GM18511 (cell line): ENCODE measurements at regions not wholly inside any gene's neighbourhood (a gene's known extent, or its start where the extent isn't known, plus 50 kb on each side); places are given as distances from the start of the nearest gene placed in this dataset.

Experiments
- ATAC-seq: cut with Tn5 transposase; IDR thresholded peaks from one replicate; pipeline ENCODE4 v1.9.1; 2021; ENCODE audit warnings: mild to moderate bottlenecking, moderate library complexity; ENCODE audit not compliant: unreplicated experiment

DNA sequence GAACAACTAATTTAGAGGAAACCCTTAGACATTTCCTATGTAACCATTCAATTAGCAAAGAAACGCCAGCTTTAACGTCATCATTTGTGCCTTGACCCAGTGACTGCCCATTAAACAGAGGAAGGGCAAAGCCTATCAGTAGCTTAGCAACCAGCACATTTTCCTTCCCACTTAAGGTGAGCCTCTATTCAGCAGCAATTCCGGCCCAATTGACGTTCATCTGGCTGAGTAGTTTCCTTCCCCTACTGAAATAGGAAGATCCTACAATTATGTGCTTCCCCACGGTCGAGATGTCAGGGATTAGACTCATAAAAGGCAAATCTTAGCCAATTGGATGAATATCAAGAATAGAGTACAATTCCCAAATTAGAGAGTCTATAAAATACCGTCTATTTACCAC lies 482.1 kb upstream of the ADAMTS5 start:
- no peak for ATAC-seq

DNA sequence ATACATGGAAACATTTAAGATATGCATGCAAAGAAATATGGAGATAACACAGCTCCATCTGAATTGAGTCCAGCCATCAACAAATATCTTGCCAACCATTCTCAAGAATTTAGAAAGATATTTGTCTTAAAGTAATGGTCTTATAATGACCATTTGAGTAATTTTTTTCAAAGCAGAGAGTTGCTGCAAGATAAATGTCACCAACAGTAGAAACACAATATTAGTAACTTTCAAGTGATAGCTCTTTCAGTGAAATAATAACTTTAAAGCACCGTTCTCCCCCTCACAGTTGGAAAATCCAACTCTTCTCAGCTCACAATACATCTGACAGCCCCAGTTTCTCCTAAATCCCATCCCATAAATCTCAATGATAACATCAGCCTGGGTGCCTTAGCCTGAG lies 481.0 kb upstream of the ADAMTS5 start:
- no peak for ATAC-seq

DNA sequence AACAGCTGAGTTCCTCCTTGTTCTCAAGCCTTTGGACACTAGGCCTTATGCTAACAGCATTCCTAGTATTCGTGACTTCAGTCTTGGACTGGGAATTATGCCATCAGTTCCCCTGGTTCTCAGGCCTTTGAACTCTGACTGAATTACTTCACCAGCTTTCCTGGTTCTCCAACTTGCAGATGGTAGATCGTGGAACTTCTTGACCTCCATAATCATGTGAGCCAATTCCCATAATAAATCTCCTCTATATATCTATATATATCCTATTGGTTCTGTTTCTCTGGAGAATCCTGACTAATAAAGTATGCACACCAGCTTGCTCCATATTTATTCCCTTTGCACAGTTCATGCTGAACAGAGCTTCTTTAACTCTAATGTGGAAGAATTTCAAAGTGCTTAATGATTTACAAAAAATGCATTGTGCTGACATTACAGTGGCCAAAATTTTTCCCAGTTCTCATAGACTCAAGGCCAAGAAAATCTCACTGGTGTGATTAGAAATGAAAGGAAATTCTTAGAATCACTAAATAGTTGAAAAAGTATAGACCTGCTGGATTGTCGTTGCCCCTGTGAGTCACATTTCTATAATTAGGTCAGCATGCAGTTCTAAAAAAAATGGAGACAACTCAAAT lies 462.9 kb upstream of the ADAMTS5 start:
- no peak for ATAC-seq

- ATAC-seq: no peak
Observed at GRCh38 chr21:27426196-27426595, 459.3 kb upstream of the ADAMTS5 start.

GRCh38 chr21:27425574-27425973 lies 458.7 kb upstream of the ADAMTS5 start:
- no peak for ATAC-seq

DNA sequence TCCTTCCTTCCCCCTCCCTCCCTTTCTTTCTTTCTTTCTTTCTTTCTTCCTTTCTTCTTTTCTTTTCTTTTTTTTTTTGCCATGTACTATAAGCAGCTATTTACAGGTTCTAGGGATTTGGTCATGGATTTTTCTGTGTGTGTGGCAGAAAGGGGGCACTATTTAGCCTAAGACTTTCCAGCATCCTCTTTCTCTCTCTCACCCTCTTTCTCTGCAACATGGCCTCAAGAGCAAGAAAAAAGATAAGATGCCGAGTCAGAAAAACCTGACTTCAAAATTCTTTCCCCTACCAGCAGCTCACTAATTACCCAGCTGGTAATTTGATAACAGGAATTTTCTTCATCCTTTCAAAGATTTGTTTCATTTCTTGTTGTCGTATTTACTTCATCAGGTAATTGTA lies 458.3 kb upstream of the ADAMTS5 start:
- ATAC-seq: no peak

DNA sequence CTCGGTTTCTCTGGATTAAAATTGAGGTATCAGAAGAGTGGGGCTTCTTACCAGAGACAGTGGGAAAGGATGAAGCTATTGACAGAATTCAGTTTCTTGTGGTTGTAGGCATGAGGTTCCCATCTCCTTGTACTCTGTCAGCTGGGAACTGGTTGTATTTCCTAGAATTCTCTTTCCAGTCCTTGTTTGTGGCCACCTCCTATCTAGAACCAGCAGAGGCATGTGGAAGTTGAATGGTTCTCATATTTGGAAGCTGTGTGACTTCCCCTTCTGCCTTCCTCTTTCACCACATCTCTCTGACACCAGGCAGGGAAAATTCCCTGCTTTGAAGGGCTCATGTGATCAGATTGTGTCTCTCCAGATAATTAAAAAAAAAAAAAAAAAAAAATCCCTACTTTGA lies 457.7 kb upstream of the ADAMTS5 start:
- ATAC-seq: no peak

GRCh38 chr21:27423906-27424595 lies 457.2 kb upstream of the ADAMTS5 start:
- ATAC-seq: no peak

DNA sequence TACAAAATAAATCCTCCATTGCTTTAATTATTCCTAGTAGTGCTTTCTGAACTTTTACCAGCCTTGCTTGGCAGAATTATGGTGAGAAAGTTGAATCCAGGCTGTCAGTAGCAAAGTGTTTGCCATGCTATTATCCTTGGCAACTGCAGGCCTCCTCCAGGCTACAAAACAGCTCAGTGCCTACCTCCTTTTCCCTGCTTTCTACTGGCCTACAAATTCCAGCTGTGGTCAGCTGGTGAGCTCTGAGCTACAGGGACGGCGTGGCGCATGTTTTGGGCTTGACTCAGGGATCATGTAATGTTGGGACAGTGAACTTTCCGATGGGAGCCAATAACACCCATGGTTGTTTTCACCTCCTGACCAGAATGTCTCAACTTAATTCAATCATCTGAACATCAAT lies 456.1 kb upstream of the ADAMTS5 start:
- no peak for ATAC-seq

DNA sequence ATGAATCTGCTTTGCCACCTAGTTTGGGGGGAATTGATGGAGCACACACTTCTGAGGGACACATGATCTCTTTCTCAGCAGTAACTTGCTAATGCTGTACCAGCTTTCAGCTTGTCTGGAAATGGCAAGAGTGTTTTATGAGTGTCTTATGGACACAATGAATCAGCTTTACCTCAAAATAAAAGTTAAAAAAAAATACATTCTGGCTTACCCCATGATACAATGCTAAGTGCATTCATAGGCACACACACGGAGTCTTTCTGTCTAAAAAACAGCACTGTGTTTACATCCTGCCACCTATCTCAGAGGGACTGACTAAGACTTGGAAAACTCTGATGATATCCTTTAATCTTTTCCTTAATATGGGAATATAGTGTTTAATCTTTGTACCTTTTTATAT lies 455.5 kb upstream of the ADAMTS5 start:
- ATAC-seq: no peak

DNA sequence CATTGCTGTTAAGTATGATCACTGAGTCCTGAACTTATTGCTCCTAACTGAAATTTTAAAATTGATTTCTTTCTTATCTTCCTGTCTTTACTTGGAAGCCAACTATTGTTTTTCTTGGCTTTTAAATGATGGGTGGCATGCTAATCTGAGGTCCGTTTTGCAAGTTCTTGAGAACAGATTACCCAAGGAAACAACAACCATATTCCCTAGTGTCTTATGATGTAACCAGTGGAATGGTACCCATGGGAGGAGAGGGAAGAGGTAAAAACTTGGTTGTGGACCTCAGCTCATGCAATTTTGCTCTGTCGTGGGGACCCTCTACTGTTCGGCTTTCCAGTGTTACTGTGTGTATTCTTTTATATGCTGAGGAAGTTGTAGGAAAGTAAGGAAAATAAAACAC lies 454.8 kb upstream of the ADAMTS5 start:
- ATAC-seq: no peak

DNA sequence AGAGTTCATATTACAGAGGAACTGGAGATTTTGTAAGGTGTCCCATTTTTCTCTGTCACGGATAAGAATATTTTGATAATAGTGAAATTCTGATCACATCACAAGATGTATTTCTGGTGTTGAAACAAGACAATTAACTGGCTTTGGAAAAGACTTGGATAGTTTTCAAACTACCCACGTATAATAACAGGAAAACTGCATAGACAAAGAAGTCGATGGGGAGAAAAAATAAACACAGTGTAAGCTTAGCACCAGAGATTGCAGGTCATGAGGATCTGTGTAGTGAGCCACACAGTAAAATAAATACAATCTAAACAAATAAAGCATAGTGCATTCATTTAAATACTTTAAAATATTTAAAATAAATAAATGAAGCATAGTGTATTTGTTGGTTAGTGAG lies 452.3 kb upstream of the ADAMTS5 start:
- ATAC-seq: no peak

DNA sequence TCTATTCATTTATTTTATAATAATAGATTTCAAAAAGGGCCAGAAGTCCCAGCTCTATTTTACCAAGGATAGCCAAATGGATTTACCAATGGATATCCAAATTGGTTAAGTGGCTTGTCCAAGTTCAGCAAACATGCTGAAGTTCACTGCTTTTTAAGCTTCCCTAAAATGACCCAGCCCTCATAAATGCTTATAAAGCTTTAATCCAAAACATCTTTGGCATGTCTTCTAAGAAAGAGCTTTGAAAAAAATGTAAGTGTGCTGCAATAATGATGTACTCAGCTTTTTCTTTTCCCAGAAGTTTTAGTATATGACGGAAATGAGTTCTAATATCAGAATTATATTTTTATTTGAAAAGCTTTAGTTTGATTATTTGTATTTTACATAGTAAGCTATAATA lies 451.5 kb upstream of the ADAMTS5 start:
- ATAC-seq: no peak

DNA sequence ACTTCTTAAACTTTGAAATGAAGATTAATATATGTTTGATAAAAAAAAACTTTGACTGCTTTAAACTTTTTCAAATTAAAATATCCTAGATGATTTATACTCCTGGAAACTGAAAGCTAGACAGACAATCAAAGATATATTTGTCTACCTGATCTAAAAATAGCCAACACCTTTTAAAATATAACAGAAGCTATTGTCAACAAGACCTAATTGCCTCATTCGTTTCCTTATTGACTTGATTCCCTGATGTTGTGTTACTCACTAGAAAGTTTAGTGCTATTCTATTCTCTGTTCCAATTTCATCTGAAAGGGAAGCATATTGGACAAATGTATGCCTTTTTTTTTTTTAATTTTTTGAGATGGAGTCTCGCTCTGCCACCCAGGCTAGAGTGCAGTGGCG lies 445.6 kb upstream of the ADAMTS5 start:
- no peak for ATAC-seq

DNA sequence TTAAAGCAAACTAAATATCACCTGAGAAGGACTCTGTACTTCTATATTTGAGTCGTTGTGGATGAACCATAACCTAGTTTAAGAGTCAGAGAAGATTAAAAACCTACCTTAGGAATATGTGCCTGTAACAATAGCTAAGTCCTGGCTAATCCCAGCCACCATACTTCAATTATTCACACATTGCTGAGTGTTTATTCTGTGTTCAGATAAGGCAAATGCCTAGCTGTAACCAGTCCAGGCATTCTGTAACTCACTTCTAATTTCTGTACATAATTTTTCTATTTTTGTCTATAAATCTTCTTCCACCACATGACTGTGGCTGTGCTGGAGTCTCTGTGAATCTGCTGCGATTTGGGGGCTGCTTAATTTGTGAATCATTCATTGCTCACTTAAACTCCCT lies 441.9 kb upstream of the ADAMTS5 start:
- ATAC-seq: no peak

GRCh38 chr21:27407271-27407670 lies 440.4 kb upstream of the ADAMTS5 start:
- ATAC-seq: no peak

GRCh38 chr21:27406300-27407009 lies 439.6 kb upstream of the ADAMTS5 start:
- ATAC-seq: no peak

GRCh38 chr21:27403011-27403410 lies 436.1 kb upstream of the ADAMTS5 start:
- ATAC-seq: no peak

DNA sequence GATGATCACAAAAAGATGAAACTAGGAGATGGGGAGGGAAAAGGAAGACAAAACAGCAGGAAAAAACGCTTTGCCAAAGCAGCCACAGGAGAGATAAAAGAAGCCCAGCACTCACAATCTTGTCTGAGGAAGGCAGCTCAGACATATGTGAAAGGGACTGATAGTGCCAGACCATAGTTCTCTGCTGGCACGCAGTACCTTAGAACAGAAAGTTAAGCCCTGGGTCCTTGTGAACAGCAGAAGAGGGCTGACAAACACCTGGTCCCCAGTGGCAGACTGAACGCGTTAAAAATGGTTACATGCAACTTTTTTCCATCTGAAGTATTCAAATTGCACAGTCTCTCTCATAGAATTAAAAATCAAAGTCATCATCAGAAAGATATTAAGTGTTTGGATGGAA lies 433.2 kb upstream of the ADAMTS5 start:
- ATAC-seq: no peak

GRCh38 chr21:27397578-27397977 lies 430.7 kb upstream of the ADAMTS5 start:
- ATAC-seq: no peak

- no peak for ATAC-seq
Observed at GRCh38 chr21:27393726-27394125, 426.8 kb upstream of the ADAMTS5 start.

DNA sequence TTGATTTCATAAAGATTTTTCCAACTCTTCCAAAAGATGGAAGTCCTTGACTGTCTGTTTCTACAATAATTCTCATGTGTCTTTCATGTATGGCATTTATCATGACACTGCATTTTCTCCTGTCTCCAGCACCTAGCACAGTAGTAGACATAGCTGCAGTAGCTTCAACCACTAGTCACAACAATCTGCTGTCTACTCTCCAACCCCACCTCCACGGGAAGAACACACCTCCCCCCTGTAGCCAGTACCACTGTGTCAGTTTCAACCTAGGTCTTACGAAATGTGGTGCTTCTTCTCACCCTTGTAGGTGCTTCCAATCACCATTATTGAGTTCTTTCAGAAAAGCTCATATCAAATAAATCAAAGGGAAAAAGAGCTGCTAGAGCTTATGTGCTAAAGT lies 425.1 kb upstream of the ADAMTS5 start:
- ATAC-seq: no peak
